ENCODE measurements at regions not wholly inside any gene's neighbourhood (a gene's known extent, or its start where the extent isn't known, plus 50 kb on each side); places are given as distances from the start of the nearest gene placed in this dataset.

DNA sequence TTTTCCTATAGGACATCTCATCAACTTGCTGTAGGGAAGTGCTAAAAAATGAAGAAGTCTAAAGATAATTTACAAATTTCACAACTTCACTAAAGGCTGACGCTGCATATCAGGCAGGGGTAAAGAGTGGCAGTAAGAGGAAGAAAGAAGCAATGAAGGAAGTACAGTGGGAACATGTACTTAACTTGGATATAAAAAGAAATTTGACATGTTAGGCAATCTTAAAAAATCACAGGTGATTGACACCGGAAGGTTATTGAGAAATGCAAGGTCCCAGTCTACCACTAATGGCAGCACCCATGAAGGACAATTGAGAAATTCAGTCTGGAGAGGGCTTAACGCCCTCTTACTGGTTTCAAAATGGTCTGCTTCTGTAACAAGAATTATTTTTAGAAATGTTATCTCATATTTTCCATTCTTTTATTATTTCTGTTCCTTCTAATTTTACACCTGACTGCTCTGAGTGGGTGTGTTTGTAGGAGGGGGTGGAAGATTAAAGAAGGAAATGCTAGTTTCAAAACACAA is 358.1 kb downstream of the KCNJ2 start:
- Histone ChIP-seq H3K4me3 (ENCODE audit: low read length in 2 of 2) (no peak overlapping the region), H3K9me3 (ENCODE audit: control insufficient read depth in 1 of 2, low read length in 2 of 2) (no peaks in the 10 kb centered on the region), H3K27ac (ENCODE audit: low read depth, low read length) (no peak overlapping the region), H3K27me3 (ENCODE audit: insufficient read depth, low read length) (no peaks in the 10 kb centered on the region), H3K36me3 (ENCODE audit: insufficient read depth, low read length) (no peaks in the 10 kb centered on the region), H3K4me1 (ENCODE audit: insufficient read depth, low read length) (no peaks in the 10 kb centered on the region)
- H3K4me3 Mint-ChIP-seq = no peak overlapping the region
- intact Hi-C loops (cut with micrococcal nuclease) = no loop called here
- no peak for DNase-seq
- H3K27ac Mint-ChIP-seq = no peak overlapping the region
- H3K9me3 Mint-ChIP-seq = peaks cover 0 to 4% (median 0%) of the 10 kb centered on the region in 8 donors
- ChIA-PET POLR2A (ENCODE audit: partially characterized antibody) (no interaction called here), CTCF (ENCODE audit: partially characterized antibody) (interaction anchor here (1.0 kb wide), 1 partner anchor 25 kb away, joined by 3 read pairs; no protein-coding TSS in a partner anchor)
- H3K4me1 Mint-ChIP-seq = no peaks in the 10 kb centered on the region
- H3K27me3 Mint-ChIP-seq = peaks cover 0 to 1% of the 10 kb centered on the region in 2 donors
- H3K36me3 Mint-ChIP-seq = no peaks in the 10 kb centered on the region

GRCh38 chr17:70533427-70533826 is 364.1 kb downstream of the KCNJ2 start:
- Histone ChIP-seq H3K4me3 (ENCODE audit: low read length in 2 of 2) (no peak overlapping the region), H3K9me3 (ENCODE audit: control insufficient read depth in 1 of 2, low read length in 2 of 2) (no peaks in the 10 kb centered on the region), H3K27me3 (ENCODE audit: insufficient read depth, low read length) (no peaks in the 10 kb centered on the region), H3K4me1 (ENCODE audit: insufficient read depth, low read length) (no peaks in the 10 kb centered on the region), H3K36me3 (ENCODE audit: insufficient read depth, low read length) (no peaks in the 10 kb centered on the region), H3K27ac (ENCODE audit: low read depth, low read length) (no peak overlapping the region)
- no peak overlapping the region for H3K4me3 Mint-ChIP-seq
- no peak for DNase-seq
- H3K27me3 Mint-ChIP-seq = no peaks in the 10 kb centered on the region
- no peaks in the 10 kb centered on the region for H3K4me1 Mint-ChIP-seq
- POLR2A ChIA-PET (ENCODE audit: partially characterized antibody) = no interaction called here
- intact Hi-C loops (cut with micrococcal nuclease) = no loop called here
- H3K9me3 Mint-ChIP-seq = peaks cover 0 to 3% (median 0%) of the 10 kb centered on the region in 8 donors
- CTCF ChIA-PET (ENCODE audit: partially characterized antibody) = no interaction called here
- no peak overlapping the region for H3K27ac Mint-ChIP-seq
- no peaks in the 10 kb centered on the region for H3K36me3 Mint-ChIP-seq

DNA sequence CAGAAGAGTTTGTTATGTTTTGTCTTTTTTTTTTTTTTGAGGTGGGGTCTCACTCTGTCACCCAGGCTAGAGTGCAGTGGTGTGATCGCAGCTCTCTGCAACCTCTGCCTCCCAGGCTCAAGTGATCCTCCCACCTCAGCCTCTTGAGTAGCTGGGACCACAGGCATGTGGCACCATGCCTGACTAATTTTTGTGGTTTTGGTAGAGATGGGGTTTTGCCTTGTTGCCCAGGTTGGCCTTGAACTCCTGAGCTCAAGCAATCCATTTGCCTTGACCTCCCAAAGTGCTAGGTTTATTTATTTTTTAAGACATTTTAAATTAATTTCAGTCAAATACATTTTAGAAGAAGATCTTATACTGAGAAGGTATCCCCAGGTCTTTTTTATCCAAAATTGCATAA is 366.7 kb downstream of the KCNJ2 start:
- H3K27me3 ChIP-seq (ENCODE audit: insufficient read depth, low read length) = no peaks in the 10 kb centered on the region
- H3K27ac Mint-ChIP-seq = no peak overlapping the region
- no peaks in the 10 kb centered on the region for H3K36me3 ChIP-seq (ENCODE audit: insufficient read depth, low read length)
- H3K4me1 Mint-ChIP-seq = no peaks in the 10 kb centered on the region
- H3K27ac ChIP-seq (ENCODE audit: low read depth, low read length) = no peak overlapping the region
- no peaks in the 10 kb centered on the region for H3K36me3 Mint-ChIP-seq
- ChIA-PET CTCF (ENCODE audit: partially characterized antibody) (no interaction called here), POLR2A (ENCODE audit: partially characterized antibody) (no interaction called here)
- H3K4me3 Mint-ChIP-seq = no peak overlapping the region
- peaks cover 0 to 3% (median 0%) of the 10 kb centered on the region in 8 donors for H3K9me3 Mint-ChIP-seq
- no peaks in the 10 kb centered on the region for H3K27me3 Mint-ChIP-seq
- no peak overlapping the region for H3K4me3 ChIP-seq (ENCODE audit: low read length in 2 of 2)
- H3K9me3 ChIP-seq (ENCODE audit: control insufficient read depth in 1 of 2, low read length in 2 of 2) = no peaks in the 10 kb centered on the region
- H3K4me1 ChIP-seq (ENCODE audit: insufficient read depth, low read length) = no peaks in the 10 kb centered on the region
- DNase-seq = no peak
- intact Hi-C loops (cut with micrococcal nuclease) = no loop called here

GRCh38 chr17:70539132-70539924 is 370.0 kb downstream of the KCNJ2 start:
- H3K9me3 ChIP-seq (ENCODE audit: control insufficient read depth in 1 of 2, low read length in 2 of 2) = no peaks in the 10 kb centered on the region
- Mint-ChIP-seq H3K36me3 (no peaks in the 10 kb centered on the region), H3K4me3 (no peak overlapping the region), H3K27ac (no peak overlapping the region), H3K27me3 (no peaks in the 10 kb centered on the region), H3K4me1 (no peaks in the 10 kb centered on the region), H3K9me3 (peaks cover 0 to 5% (median 0%) of the 10 kb centered on the region in 8 donors)
- H3K4me1 ChIP-seq (ENCODE audit: insufficient read depth, low read length) = no peaks in the 10 kb centered on the region
- no peaks in the 10 kb centered on the region for H3K36me3 ChIP-seq (ENCODE audit: insufficient read depth, low read length)
- H3K4me3 ChIP-seq (ENCODE audit: low read length in 2 of 2) = no peak overlapping the region
- intact Hi-C loops (cut with micrococcal nuclease) = no loop called here
- ChIA-PET CTCF (ENCODE audit: partially characterized antibody) (interaction anchor here (1.0 kb wide), 1 partner anchor 12 kb away, joined by 3 read pairs; no protein-coding TSS in a partner anchor), POLR2A (ENCODE audit: partially characterized antibody) (no interaction called here)
- H3K27me3 ChIP-seq (ENCODE audit: insufficient read depth, low read length) = no peaks in the 10 kb centered on the region
- no peak for DNase-seq
- H3K27ac ChIP-seq (ENCODE audit: low read depth, low read length) = no peak overlapping the region

- CTCF ChIA-PET (ENCODE audit: partially characterized antibody) = no interaction called here
- no peak overlapping the region for H3K27ac Mint-ChIP-seq
- H3K4me1 Mint-ChIP-seq = no peaks in the 10 kb centered on the region
- Histone ChIP-seq H3K36me3 (ENCODE audit: insufficient read depth, low read length) (no peaks in the 10 kb centered on the region), H3K27ac (ENCODE audit: low read depth, low read length) (no peak overlapping the region), H3K4me3 (ENCODE audit: low read length in 2 of 2) (no peak overlapping the region), H3K27me3 (ENCODE audit: insufficient read depth, low read length) (no peaks in the 10 kb centered on the region), H3K4me1 (ENCODE audit: insufficient read depth, low read length) (no peaks in the 10 kb centered on the region), H3K9me3 (ENCODE audit: control insufficient read depth in 1 of 2, low read length in 2 of 2) (no peaks in the 10 kb centered on the region)
- H3K36me3 Mint-ChIP-seq = no peaks in the 10 kb centered on the region
- no peak for DNase-seq
- H3K27me3 Mint-ChIP-seq = no peaks in the 10 kb centered on the region
- POLR2A ChIA-PET (ENCODE audit: partially characterized antibody) = no interaction called here
- peaks cover 0 to 5% (median 0%) of the 10 kb centered on the region in 8 donors for H3K9me3 Mint-ChIP-seq
- intact Hi-C loops (cut with micrococcal nuclease) = no loop called here
- no peak overlapping the region for H3K4me3 Mint-ChIP-seq
Measured at GRCh38 chr17:70542876-70543275, 373.5 kb downstream of the KCNJ2 start.

- CTCF ChIA-PET (ENCODE audit: partially characterized antibody) = no interaction called here
- H3K4me3 ChIP-seq (ENCODE audit: low read length in 2 of 2) = no peak overlapping the region
- DNase-seq = no peak
- Mint-ChIP-seq H3K4me1 (no peaks in the 10 kb centered on the region), H3K36me3 (no peaks in the 10 kb centered on the region), H3K27me3 (no peaks in the 10 kb centered on the region), H3K4me3 (no peak overlapping the region), H3K27ac (no peak overlapping the region), H3K9me3 (peaks cover 0 to 5% (median 0%) of the 10 kb centered on the region in 8 donors)
- no peaks in the 10 kb centered on the region for H3K27me3 ChIP-seq (ENCODE audit: insufficient read depth, low read length)
- H3K36me3 ChIP-seq (ENCODE audit: insufficient read depth, low read length) = no peaks in the 10 kb centered on the region
- no peak overlapping the region for H3K27ac ChIP-seq (ENCODE audit: low read depth, low read length)
- POLR2A ChIA-PET (ENCODE audit: partially characterized antibody) = no interaction called here
- H3K9me3 ChIP-seq (ENCODE audit: control insufficient read depth in 1 of 2, low read length in 2 of 2) = no peaks in the 10 kb centered on the region
- intact Hi-C loops (cut with micrococcal nuclease) = no loop called here
- H3K4me1 ChIP-seq (ENCODE audit: insufficient read depth, low read length) = no peaks in the 10 kb centered on the region
Measured at GRCh38 chr17:70544317-70544716, 375.0 kb downstream of the KCNJ2 start.

- Histone ChIP-seq H3K27ac (ENCODE audit: low read depth, low read length) (no peak overlapping the region), H3K4me3 (ENCODE audit: low read length in 2 of 2) (no peak overlapping the region), H3K36me3 (ENCODE audit: insufficient read depth, low read length) (no peaks in the 10 kb centered on the region), H3K4me1 (ENCODE audit: insufficient read depth, low read length) (no peaks in the 10 kb centered on the region), H3K27me3 (ENCODE audit: insufficient read depth, low read length) (no peaks in the 10 kb centered on the region), H3K9me3 (ENCODE audit: control insufficient read depth in 1 of 2, low read length in 2 of 2) (no peaks in the 10 kb centered on the region)
- peaks cover 0 to 4% (median 0%) of the 10 kb centered on the region in 8 donors for H3K9me3 Mint-ChIP-seq
- intact Hi-C loops (cut with micrococcal nuclease) = loop anchor here (5.0 kb wide), 1 partner anchor 985 kb away; no protein-coding TSS in a partner anchor
- peaks cover 0 to 1% (median 0%) of the 10 kb centered on the region in 4 donors for H3K4me1 Mint-ChIP-seq
- POLR2A ChIA-PET (ENCODE audit: partially characterized antibody) = no interaction called here
- H3K27me3 Mint-ChIP-seq = no peaks in the 10 kb centered on the region
- CTCF ChIA-PET (ENCODE audit: partially characterized antibody) = interaction anchor here (0.7 to 1.8 kb wide), 5 partner anchors 13 to 983 kb away, joined by 3 to 5 read pairs (median 3); no protein-coding TSS in a partner anchor
- H3K36me3 Mint-ChIP-seq = no peaks in the 10 kb centered on the region
- no peak overlapping the region for H3K27ac Mint-ChIP-seq
- no peak overlapping the region for H3K4me3 Mint-ChIP-seq
- DNase-seq = no peak
Measured at GRCh38 chr17:70552230-70552981, 383.1 kb downstream of the KCNJ2 start.

All from CD4-positive, alpha-beta memory T cell (primary cell).